Kidney (tissue), 13 donors: ENCODE measurements at regions not wholly inside any gene's neighbourhood (a gene's known extent, or its start where the extent isn't known, plus 50 kb on each side); places are given as distances from the start of the nearest gene placed in this dataset.

Experiments
- DNase-seq, 5 donors: peaks; one replicate each; pipeline ENCODE4 v3.0.0-alpha.2; 2013 to 2020
- FAIRE-seq: peaks from 2 replicates; lab custom pipeline; 2012; peaks lifted over from hg19 to GRCh38; lab: Jason Lieb, UNC
- H3K27ac ChIP-seq, 2 donors: one replicate each; pipeline ENCODE4 v1.7.0; 2013; ENCODE audit warnings: low read depth in 2 of 2, low read length in 2 of 2, inconsistent platforms in 1 of 2
- H3K27me3 ChIP-seq: one replicate; pipeline ENCODE4 v1.7.1; 2013; ENCODE audit warnings: low read length, inconsistent platforms; ENCODE audit not compliant: control insufficient read depth, insufficient read depth
- H3K36me3 ChIP-seq, 3 donors: one replicate each; pipeline versions ENCODE4 v1.7.0 to v1.7.1; 2013; ENCODE audit warnings: low read length in 3 of 3, control low read depth in 1 of 3, inconsistent platforms in 1 of 3; ENCODE audit not compliant: insufficient read depth in 3 of 3, control insufficient read depth in 2 of 3
- H3K4me1 ChIP-seq, 3 donors: one replicate each; pipeline versions ENCODE4 v1.7.0 to v1.7.1; 2013; ENCODE audit warnings: low read length in 3 of 3, inconsistent platforms in 1 of 3, low read depth in 1 of 3; ENCODE audit not compliant: control insufficient read depth in 2 of 3, insufficient read depth in 2 of 3
- H3K4me3 ChIP-seq, 3 donors: one replicate each; pipeline versions ENCODE4 v1.7.0 to v1.8.1; 2013; ENCODE audit warnings: low read length in 3 of 3, control low read depth in 1 of 3, inconsistent platforms in 1 of 3
- H3K9ac ChIP-seq, 3 donors: one replicate each; pipeline versions ENCODE4 v1.7.0 to v1.7.1; 2013; ENCODE audit warnings: low read length in 3 of 3, control low read depth in 1 of 3, inconsistent platforms in 1 of 3
- H3K9me3 ChIP-seq, 3 donors: one replicate each; pipeline versions ENCODE4 v1.7.0 to v1.7.1; 2013; ENCODE audit warnings: low read length in 3 of 3, control low read depth in 1 of 3, inconsistent platforms in 1 of 3; ENCODE audit not compliant: control insufficient read depth in 2 of 3, insufficient read depth in 1 of 3
- CTCF ChIP-seq: IDR thresholded peaks from 3 replicates; pipeline ENCODE4 v1.5.1; 2012; ENCODE audit warnings: mild to moderate bottlenecking, moderate library complexity, borderline replicate concordance; ENCODE audit not compliant: insufficient read depth; ENCODE audit errors: extremely low read depth
- intact Hi-C: fragments of 100-400 bp; cut with DNase I; formaldehyde crosslinking; loops from one replicate; pipeline ENCODE4 v1.11.1; 2022
- donor health status: control.
- donor health status: control.
- donor health status: control.
- donor health status: control.
- donor health status: control.
- donor health status: DM: yes; HTN: yes; CAD: no.
- donor health status: Normal renal cell carcinoma (clear cell type).

DNA sequence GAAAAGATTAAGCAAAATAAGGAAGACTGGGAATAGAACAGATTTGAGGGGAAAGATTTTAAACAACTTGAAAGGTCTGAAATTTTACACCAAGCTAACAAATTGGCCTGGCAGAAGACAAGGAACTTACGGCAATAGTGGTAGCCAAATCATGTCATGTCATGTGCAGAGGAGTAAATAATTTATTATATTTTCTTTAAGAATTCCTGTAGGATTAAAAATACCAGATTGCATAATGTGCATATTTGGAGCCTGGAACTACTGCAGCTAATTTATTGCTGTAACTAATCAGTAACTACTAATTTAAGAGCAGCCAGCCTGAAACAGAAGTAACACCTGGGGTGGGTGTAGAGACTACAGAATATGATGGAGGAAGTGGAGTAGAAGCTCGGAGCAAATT lies 334.3 kb downstream of the TGFB2 start:
- DNase-seq, result no peak
- Histone ChIP-seq H3K4me1 (no peaks in the 10 kb centered on the region), H3K4me3 (no peak overlapping the region), H3K9ac (no peak overlapping the region), H3K9me3 (no peaks in the 10 kb centered on the region), H3K27ac (no peak overlapping the region), H3K36me3 (no peaks in the 10 kb centered on the region), H3K27me3 (no peaks in the 10 kb centered on the region)
- TF ChIP-seq CTCF, result no peak
- intact Hi-C loops, result no loop called here
- FAIRE-seq, result no peak

GRCh38 chr1:218679988-218680748 lies 335.0 kb downstream of the TGFB2 start:
- intact Hi-C loops, result no loop called here
- no peak for FAIRE-seq

DNA sequence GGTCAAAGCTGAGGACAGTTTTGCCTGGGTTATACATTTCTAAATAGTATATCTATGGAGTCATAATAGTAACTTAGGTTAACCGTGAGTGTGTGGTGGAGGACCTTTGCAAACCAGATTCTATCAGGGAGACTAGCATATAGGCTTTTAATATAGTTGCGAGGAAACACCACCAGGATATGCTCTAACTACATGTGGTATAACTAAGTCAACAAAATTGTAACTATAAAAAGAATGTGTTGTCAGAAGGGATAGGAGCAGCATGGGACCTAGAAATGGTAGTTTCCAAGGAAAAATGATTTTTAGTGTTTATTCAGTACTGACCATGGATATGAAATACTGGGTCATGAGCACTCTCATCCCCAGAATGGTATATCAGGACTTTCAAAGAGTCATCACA lies 338.1 kb downstream of the TGFB2 start:
- Histone ChIP-seq H3K36me3 (no peaks in the 10 kb centered on the region), H3K27me3 (no peaks in the 10 kb centered on the region), H3K4me3 (no peak overlapping the region), H3K27ac (no peak overlapping the region), H3K9me3 (no peaks in the 10 kb centered on the region), H3K4me1 (no peaks in the 10 kb centered on the region), H3K9ac (no peak overlapping the region)
- intact Hi-C loops, result no loop called here
- FAIRE-seq (no peak), DNase-seq (no peak)
- TF ChIP-seq CTCF, result no peak

More at GRCh38 chr1:218679988-218680748, 335.0 kb downstream of the TGFB2 start:
- Histone ChIP-seq H3K36me3 (no peaks in the 10 kb centered on the region), H3K27me3 (no peaks in the 10 kb centered on the region), H3K9me3 (no peaks in the 10 kb centered on the region), H3K9ac (no peak overlapping the region), H3K27ac (no peak overlapping the region), H3K4me3 (no peak overlapping the region), H3K4me1 (no peaks in the 10 kb centered on the region)
- DNase-seq, result no peak
- TF ChIP-seq CTCF, result no peak

DNA sequence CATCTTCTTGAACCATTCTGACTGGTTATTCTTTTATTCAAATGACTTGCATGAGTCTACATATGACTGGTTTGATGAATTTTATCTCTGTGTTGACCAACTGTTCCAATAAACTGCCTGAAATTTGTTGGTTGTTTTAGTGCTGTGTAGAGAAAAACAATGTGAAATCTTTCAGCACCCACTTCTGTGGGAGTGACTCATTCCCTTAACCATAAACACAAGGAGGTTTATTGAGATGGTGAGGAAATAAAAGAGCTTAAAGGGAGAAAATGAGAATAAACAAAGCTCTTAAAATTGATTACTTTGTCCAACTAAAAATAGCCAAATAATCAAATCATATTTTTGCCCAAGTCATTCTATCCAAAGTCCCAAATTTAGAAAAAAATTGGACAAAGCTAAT lies 341.1 kb downstream of the TGFB2 start:
- no peak overlapping the region for H3K27ac ChIP-seq
- TF ChIP-seq CTCF, result no peak
- intact Hi-C loops, result no loop called here
- FAIRE-seq (no peak), DNase-seq (no peak)
- H3K36me3 ChIP-seq, result no peaks in the 10 kb centered on the region
- H3K4me1 ChIP-seq, result no peaks in the 10 kb centered on the region
- no peaks in the 10 kb centered on the region for H3K27me3 ChIP-seq
- H3K9ac ChIP-seq, result no peak overlapping the region
- no peak overlapping the region for H3K4me3 ChIP-seq
- H3K9me3 ChIP-seq, result peaks cover 0 to 7% (median 0%) of the 10 kb centered on the region in 3 donors
